Suprapubic skin (tissue), 4 donors: ENCODE measurements at regions not wholly inside any gene's neighbourhood (a gene's known extent, or its start where the extent isn't known, plus 50 kb on each side); places are given as distances from the start of the nearest gene placed in this dataset.

Experiments used
- DNase-seq, 2 donors: peaks; one replicate each; pipeline ENCODE4 v3.0.0-alpha.2; 2019; ENCODE audit warnings: low spot score in 2 of 2
- H3K27ac ChIP-seq: fragments of 200-600 bp; sonication (generic); one replicate; pipeline ENCODE4 v1.5.1; 2019
- H3K27me3 ChIP-seq: fragments of 200-600 bp; sonication (generic); one replicate; pipeline ENCODE4 v1.5.1; 2019
- H3K36me3 ChIP-seq: fragments of 200-600 bp; sonication (generic); one replicate; pipeline ENCODE4 v1.5.1; 2019
- H3K4me1 ChIP-seq: fragments of 200-600 bp; sonication (generic); one replicate; pipeline ENCODE4 v1.5.1; 2019
- H3K4me3 ChIP-seq: fragments of 200-600 bp; sonication (generic); one replicate; pipeline ENCODE4 v1.5.1; 2019; ENCODE audit warnings: mild to moderate bottlenecking
- H3K9me3 ChIP-seq: fragments of 200-600 bp; sonication (generic); one replicate; pipeline ENCODE4 v1.5.1; 2019
- CTCF ChIP-seq, 2 donors: fragments of 200-600 bp in 1 of 2; fragments of 450-650 bp in 1 of 2; sonication (generic) in 1 of 2; IDR thresholded peaks; one replicate each; pipeline ENCODE4 v1.5.1; 2016 to 2019; ENCODE audit warnings: antibody characterized with exemption in 2 of 2, mild to moderate bottlenecking in 1 of 2, moderate library complexity in 1 of 2
- EP300 ChIP-seq: sonication (generic); formaldehyde crosslinking; IDR thresholded peaks from one replicate; pipeline ENCODE4 v1.6.1; 2017; ENCODE audit warnings: antibody characterized with exemption
- POLR2A ChIP-seq, 2 donors: fragments of 450-650 bp; IDR thresholded peaks; one replicate each; pipeline ENCODE4 v1.6.1; 2017; ENCODE audit warnings: antibody characterized with exemption in 2 of 2, mild to moderate bottlenecking in 2 of 2, moderate library complexity in 2 of 2
- POLR2AphosphoS5 ChIP-seq, 3 donors: sonication (generic); formaldehyde crosslinking; IDR thresholded peaks; one replicate each; pipeline ENCODE4 v1.6.1; 2017; ENCODE audit warnings: antibody characterized with exemption in 3 of 3
- WGBS: methylation state at CpG from one replicate; pipeline ENCODE4 v1.1.5; 2018; 5-methylcytosine and 5-hydroxymethylcytosine counted together

GRCh38 chr2:154995361-154995760 is 296.9 kb downstream of the KCNJ3 start:
- 76% methylated on average over 2 of the region's 2 CpGs for WGBS
- TF ChIP-seq EP300 (no peak), CTCF (IDR thresholded peaks at IDR 0.05) (no peak), POLR2AphosphoS5 (IDR thresholded peaks at IDR 0.05) (no peak), POLR2A (IDR thresholded peaks at IDR 0.05) (no peak)
- Histone ChIP-seq H3K4me1 (no peaks in the 10 kb centered on the region), H3K9me3 (no peaks in the 10 kb centered on the region), H3K4me3 (no peak overlapping the region), H3K36me3 (no peaks in the 10 kb centered on the region), H3K27me3 (no peaks in the 10 kb centered on the region), H3K27ac (no peak overlapping the region)
- DNase-seq, result no peak

GRCh38 chr2:154992826-154993225 is 294.3 kb downstream of the KCNJ3 start:
- no peaks in the 10 kb centered on the region for H3K36me3 ChIP-seq
- no peak for TF ChIP-seq EP300
- no peak for TF ChIP-seq POLR2A (IDR thresholded peaks at IDR 0.05)
- TF ChIP-seq POLR2AphosphoS5 (IDR thresholded peaks at IDR 0.05), result no peak
- no peak for TF ChIP-seq CTCF (IDR thresholded peaks at IDR 0.05)
- H3K27ac ChIP-seq, result no peak overlapping the region
- no peak for DNase-seq
- no peaks in the 10 kb centered on the region for H3K9me3 ChIP-seq
- WGBS, result 49% methylated on average over 2 of the region's 2 CpGs
- H3K4me3 ChIP-seq, result no peak overlapping the region
- no peaks in the 10 kb centered on the region for H3K27me3 ChIP-seq
- no peaks in the 10 kb centered on the region for H3K4me1 ChIP-seq

- Histone ChIP-seq H3K27ac (no peak overlapping the region), H3K36me3 (no peaks in the 10 kb centered on the region), H3K27me3 (no peaks in the 10 kb centered on the region), H3K4me3 (no peak overlapping the region), H3K9me3 (no peaks in the 10 kb centered on the region), H3K4me1 (no peaks in the 10 kb centered on the region)
- TF ChIP-seq POLR2AphosphoS5 (IDR thresholded peaks at IDR 0.05), result no peak
- DNase-seq, result no peak
- 67% methylated on average over 3 of the region's 3 CpGs for WGBS
These were observed 280.2 kb downstream of the KCNJ3 start for GRCh38 chr2:154978710-154979109.

GRCh38 chr2:154978244-154978643 is 279.7 kb downstream of the KCNJ3 start:
- no peak overlapping the region for H3K27ac ChIP-seq
- H3K4me3 ChIP-seq, result no peak overlapping the region
- H3K36me3 ChIP-seq, result no peaks in the 10 kb centered on the region
- DNase-seq, result no peak
- H3K4me1 ChIP-seq, result no peaks in the 10 kb centered on the region
- H3K9me3 ChIP-seq, result no peaks in the 10 kb centered on the region
- no peaks in the 10 kb centered on the region for H3K27me3 ChIP-seq
- WGBS, result 70% methylated on average over 4 of the region's 4 CpGs
- TF ChIP-seq POLR2AphosphoS5 (IDR thresholded peaks at IDR 0.05) (no peak), EP300 (no peak), POLR2A (IDR thresholded peaks at IDR 0.05) (no peak), CTCF (IDR thresholded peaks at IDR 0.05) (no peak)

GRCh38 chr2:154974041-154974440 is 275.5 kb downstream of the KCNJ3 start:
- no peak overlapping the region for H3K27ac ChIP-seq
- H3K36me3 ChIP-seq, result no peaks in the 10 kb centered on the region
- WGBS, result 68% methylated on average over 2 of the region's 2 CpGs
- H3K9me3 ChIP-seq, result no peaks in the 10 kb centered on the region
- no peaks in the 10 kb centered on the region for H3K4me1 ChIP-seq
- no peak for DNase-seq
- H3K27me3 ChIP-seq, result no peaks in the 10 kb centered on the region
- H3K4me3 ChIP-seq, result no peak overlapping the region
- TF ChIP-seq EP300 (no peak), POLR2A (IDR thresholded peaks at IDR 0.05) (no peak), CTCF (IDR thresholded peaks at IDR 0.05) (no peak), POLR2AphosphoS5 (IDR thresholded peaks at IDR 0.05) (no peak)

GRCh38 chr2:154963511-154963910 is 265.0 kb downstream of the KCNJ3 start:
- no peaks in the 10 kb centered on the region for H3K9me3 ChIP-seq
- no peak overlapping the region for H3K27ac ChIP-seq
- H3K36me3 ChIP-seq, result no peaks in the 10 kb centered on the region
- H3K4me3 ChIP-seq, result no peak overlapping the region
- no peak for DNase-seq
- no peaks in the 10 kb centered on the region for H3K27me3 ChIP-seq
- WGBS, result 19% methylated on average over 1 of the region's 1 CpG
- no peak for TF ChIP-seq POLR2AphosphoS5 (IDR thresholded peaks at IDR 0.05)
- no peaks in the 10 kb centered on the region for H3K4me1 ChIP-seq
